NCI-H69 (cell line): ENCODE measurements at regions not wholly inside any gene's neighbourhood (a gene's known extent, or its start where the extent isn't known, plus 50 kb on each side); places are given as distances from the start of the nearest gene placed in this dataset.

ENCODE experiments used
- DNase-seq: peaks from one replicate; lab custom pipeline; 2025; lab: John Stamatoyannopoulos, UW

DNA sequence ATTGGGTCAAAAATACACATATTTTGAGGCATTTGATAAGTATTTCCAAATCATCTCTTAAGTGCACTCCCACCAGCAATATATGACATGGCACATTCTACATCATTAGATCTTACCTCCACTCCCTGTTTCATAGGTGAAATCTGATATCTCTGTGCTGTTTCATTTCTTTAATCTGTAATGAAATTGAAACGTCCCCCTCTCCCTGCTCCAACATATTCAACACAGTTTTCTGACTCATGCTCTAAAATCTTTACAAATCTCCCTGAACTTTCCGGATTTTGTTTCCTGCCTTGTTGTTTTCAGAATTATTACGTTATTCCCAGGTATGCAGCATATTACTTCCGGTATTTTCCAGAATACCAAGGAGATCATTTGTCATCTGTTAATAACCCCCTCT, 66.1 kb upstream of the AKT3 start:
- peak; percentile 25 for DNase-seq

DNA sequence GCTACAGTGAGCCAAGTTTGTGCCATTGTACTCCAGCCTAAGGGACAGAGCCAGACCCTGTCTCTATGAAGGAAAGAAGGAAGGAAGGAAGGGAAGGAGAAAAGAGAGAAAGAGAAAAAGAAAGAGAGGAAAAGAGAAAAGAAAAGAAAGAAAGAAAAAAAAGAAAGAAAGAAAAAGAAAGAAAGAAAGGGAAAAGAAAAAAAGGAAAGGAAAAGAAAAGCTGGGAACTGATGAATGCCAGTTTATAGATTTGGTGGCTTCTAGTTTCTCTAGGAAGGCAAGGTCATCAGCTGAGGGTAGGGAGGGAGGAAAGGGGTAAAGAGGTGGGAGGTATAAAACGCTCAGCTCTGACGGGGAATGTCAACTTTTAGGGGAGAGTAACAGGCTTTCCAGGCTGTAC, 62.3 kb upstream of the AKT3 start:
- DNase-seq, result no peak

DNA sequence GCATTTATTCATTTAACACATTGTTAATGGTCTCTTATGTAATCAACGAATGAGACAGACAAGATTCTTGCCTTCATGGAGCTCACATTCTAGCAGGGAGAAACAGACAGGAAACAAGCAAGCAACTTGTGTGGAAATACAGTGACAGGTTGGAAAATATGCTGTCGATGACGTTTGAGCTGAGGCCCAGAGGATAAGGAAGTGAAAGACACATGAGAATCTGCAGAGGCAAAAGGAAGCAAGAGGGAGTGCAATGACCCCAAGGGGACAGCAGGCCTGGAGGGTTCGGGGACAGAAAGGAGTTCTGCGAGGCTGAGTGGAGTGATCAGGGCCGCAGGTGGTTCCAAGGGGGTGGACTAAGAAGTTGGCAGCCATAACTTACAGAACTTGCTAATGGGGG, 60.6 kb upstream of the AKT3 start:
- no peak for DNase-seq

DNA sequence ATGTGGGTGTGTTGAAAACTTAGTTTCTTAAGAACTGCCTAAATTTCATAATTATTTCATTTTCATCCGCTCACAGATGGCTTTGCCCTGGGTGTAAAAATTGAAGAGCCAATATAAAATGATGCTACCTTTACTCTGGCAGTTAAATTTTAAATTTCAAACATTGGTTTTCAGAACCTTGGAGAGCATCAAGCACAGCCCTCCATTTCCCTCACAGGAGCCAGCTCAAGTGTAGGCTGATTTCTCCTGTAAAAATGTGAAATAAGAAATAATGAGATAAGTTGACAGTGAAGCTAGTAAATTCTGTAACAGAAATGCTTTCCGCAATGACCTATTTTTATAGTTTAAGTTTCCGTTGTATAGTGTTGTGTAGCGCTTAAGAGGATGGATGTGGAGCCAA, 53.9 kb upstream of the AKT3 start:
- DNase-seq, result no peak

DNA sequence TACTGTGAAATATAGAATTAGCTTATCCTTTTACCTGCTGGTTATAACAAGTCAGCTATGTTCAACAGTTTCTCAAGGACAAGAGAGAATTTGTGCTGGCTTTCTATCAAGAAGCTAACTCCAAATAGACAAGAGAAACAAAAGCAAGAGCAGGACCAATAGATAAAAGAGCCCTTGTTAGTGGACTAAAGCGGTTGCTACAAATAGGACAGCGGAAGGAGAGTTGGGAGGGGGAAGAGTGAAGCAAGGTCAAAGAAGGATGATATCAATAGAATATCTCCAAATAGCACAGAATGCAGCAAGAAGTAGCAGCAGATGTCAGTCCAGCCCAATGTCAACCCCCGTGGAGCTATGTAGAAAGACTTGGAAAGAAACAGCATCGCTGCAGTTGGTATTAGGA, 53.0 kb upstream of the AKT3 start:
- DNase-seq, result peak; percentile 32

DNA sequence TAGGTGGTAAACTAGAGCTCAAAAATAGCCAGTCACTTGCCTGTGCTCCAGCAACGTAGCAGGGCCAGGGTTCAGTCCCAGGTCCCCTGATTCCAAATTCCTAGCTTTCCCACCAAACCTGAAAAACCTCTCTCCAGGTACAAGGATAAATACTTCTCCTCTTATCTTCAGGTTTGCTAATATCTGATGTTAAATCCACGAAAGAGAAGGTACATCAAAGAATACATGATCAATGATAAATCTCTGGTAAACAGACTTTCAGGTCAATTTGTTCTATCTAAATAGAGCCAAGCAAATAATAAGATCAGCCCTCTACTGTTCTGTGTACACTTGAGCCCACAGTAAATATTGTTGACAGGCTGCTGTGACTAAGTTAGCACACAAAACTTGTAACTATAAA, 52.1 kb upstream of the AKT3 start:
- DNase-seq, result peak; percentile 11
